Mesodermal cell (in vitro differentiated cells): ENCODE measurements at regions not wholly inside any gene's neighbourhood (a gene's known extent, or its start where the extent isn't known, plus 50 kb on each side); places are given as distances from the start of the nearest gene placed in this dataset.

Experiments used
- H3K27ac ChIP-seq: 2 replicates; pipeline ENCODE4 v1.7.0; 2013; ENCODE audit warnings: mild to moderate bottlenecking, low read depth, low read length, moderate library complexity; ENCODE audit not compliant: severe bottlenecking
- H3K36me3 ChIP-seq: 2 replicates; pipeline ENCODE4 v1.7.1; 2013; ENCODE audit warnings: mild to moderate bottlenecking, low read length, moderate library complexity; ENCODE audit not compliant: control insufficient read depth, insufficient read depth
- H3K4me1 ChIP-seq: one replicate; pipeline ENCODE4 v1.7.1; 2013; ENCODE audit warnings: mild to moderate bottlenecking, low read length; ENCODE audit not compliant: insufficient read depth, control insufficient read depth, poor library complexity, severe bottlenecking
- H3K4me3 ChIP-seq: 2 replicates; pipeline ENCODE4 v1.7.0; 2013; ENCODE audit warnings: low read length, control low read depth, mild to moderate bottlenecking; ENCODE audit not compliant: insufficient read depth, poor library complexity, severe bottlenecking; ENCODE audit errors: extremely low read depth
- H3K9me3 ChIP-seq: 2 replicates; pipeline ENCODE4 v1.7.1; 2013; ENCODE audit warnings: mild to moderate bottlenecking, low read length, moderate library complexity; ENCODE audit not compliant: control insufficient read depth
- WGBS, 2 experiments: methylation state at CpG; one replicate each; pipeline ENCODE4 v1.1.5; 2013; ENCODE audit warnings: missing lambda C conversion rate in 2 of 2; ENCODE audit not compliant: insufficient coverage in 2 of 2; 5-methylcytosine and 5-hydroxymethylcytosine counted together

DNA sequence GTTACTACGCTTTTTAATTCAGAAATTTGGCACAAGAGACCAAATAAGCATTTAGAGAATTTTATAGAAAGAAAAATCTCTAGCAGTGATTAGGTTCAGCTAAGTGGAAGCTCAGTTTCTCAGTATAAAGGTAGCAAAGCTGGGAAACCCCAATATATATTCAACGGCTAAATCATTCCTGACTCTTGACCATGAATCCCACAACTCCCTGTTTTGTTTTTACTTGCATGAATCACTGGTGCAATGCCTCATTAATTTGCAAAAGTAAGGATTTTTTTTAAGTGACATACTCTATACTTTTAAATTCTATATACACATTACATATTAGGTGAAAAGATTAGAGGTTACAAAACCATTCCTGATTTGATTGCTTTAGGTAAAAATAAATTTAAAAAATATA is 74.3 kb upstream of the PLEKHG7 start:
- Histone ChIP-seq H3K27ac (no peak overlapping the region), H3K36me3 (no peaks in the 10 kb centered on the region), H3K4me1 (peaks cover 12% of the 10 kb centered on the region), H3K4me3 (no peak overlapping the region), H3K9me3 (no peaks in the 10 kb centered on the region)
- WGBS, 2 experiments, result 100% methylated on average over 2 of the region's 2 CpGs; no CpG with 5 or more reads in 1 of the 2 experiments

- H3K4me1 ChIP-seq, result peaks cover 16% of the 10 kb centered on the region
- H3K36me3 ChIP-seq, result no peaks in the 10 kb centered on the region
- WGBS, 2 experiments, result 83 to 100% methylated on average over 1 of the region's 2 CpGs
- H3K4me3 ChIP-seq, result no peak overlapping the region
- no peaks in the 10 kb centered on the region for H3K9me3 ChIP-seq
- no peak overlapping the region for H3K27ac ChIP-seq
Measured at GRCh38 chr12:92627511-92627910, 75.3 kb upstream of the PLEKHG7 start.

GRCh38 chr12:92625639-92626310 is 77.0 kb upstream of the PLEKHG7 start:
- Histone ChIP-seq H3K27ac (no peak overlapping the region), H3K4me1 (peaks cover 16% of the 10 kb centered on the region), H3K9me3 (peaks cover 5% of the 10 kb centered on the region), H3K36me3 (no peaks in the 10 kb centered on the region), H3K4me3 (no peak overlapping the region)
- 80 to 100% methylated on average over 1 to 2 of the region's 3 CpGs for WGBS, 2 experiments

DNA sequence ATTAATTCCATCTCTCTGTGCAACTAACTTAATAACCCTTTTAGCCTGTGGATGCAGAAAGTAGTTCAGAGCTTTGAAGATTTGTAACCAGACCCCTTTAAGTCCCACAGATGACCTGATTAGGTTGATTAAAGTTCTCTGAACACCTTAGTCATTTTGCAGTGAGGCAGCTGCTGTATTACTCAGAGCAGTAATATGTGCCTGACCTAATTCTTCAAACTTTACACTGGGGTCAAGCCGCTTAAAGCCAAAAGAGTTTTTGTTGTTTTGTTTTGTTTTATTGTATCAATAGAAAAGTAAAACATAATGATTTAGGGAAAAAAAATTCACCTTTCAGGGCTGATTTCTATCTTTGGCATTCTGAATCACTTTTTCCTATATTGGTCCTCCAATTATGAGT is 78.6 kb upstream of the PLEKHG7 start:
- Histone ChIP-seq H3K9me3 (peaks cover 8% of the 10 kb centered on the region), H3K27ac (no peak overlapping the region), H3K4me1 (peaks cover 16% of the 10 kb centered on the region), H3K36me3 (no peaks in the 10 kb centered on the region), H3K4me3 (no peak overlapping the region)
- WGBS, 2 experiments, result no CpG with 5 or more reads among the region's 1 CpG

DNA sequence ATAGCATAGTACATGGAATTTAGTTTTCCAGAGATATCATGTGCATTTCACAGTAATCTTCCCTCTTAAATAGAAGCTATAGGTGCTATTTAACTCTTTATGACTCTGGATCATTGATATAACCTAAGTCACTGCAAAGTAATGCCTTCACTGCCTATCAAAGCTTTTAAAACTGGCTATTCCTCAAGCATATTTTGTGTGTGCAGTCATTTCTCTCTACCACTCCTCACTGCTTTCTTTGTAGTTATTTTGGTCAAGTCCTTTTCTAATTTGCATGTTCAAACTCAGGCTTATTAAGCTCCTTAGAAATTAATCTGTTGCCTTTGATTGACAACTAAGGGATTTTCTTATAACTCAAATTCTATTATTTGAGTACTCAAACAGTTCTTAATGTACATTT is 79.4 kb upstream of the PLEKHG7 start:
- Histone ChIP-seq H3K9me3 (peaks cover 8% of the 10 kb centered on the region), H3K4me3 (no peak overlapping the region), H3K36me3 (no peaks in the 10 kb centered on the region), H3K4me1 (peaks cover 16% of the 10 kb centered on the region), H3K27ac (no peak overlapping the region)

- H3K4me1 ChIP-seq, result peaks cover 16% of the 10 kb centered on the region
- 94% methylated on average over 2 of the region's 3 CpGs; no CpG with 5 or more reads in 1 of the 2 experiments for WGBS, 2 experiments
- H3K4me3 ChIP-seq, result no peak overlapping the region
- no peak overlapping the region for H3K27ac ChIP-seq
- H3K9me3 ChIP-seq, result peaks cover 8% of the 10 kb centered on the region
- H3K36me3 ChIP-seq, result no peaks in the 10 kb centered on the region
Measured at GRCh38 chr12:92621833-92622232, 81.0 kb upstream of the PLEKHG7 start.

DNA sequence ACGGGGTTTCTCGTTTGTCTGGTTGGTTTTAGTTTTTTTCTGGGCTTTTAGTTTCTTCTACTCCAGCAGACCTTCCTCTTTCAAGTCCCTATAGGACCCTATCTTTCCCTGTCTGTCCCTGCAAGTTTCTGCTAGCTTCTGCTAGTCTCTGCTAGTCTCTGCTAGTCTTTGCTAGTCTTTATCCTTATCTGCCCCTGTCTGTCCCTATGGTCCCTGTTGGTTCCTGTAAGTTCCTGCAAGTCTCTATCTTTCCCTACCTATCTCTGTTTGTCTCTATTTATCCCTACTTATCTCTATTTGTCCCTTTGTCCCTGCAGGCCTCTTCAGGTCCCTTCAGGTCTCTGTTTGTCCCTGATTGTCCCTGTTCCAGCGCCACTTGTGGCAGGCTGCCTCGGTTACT is 81.5 kb upstream of the PLEKHG7 start:
- WGBS, 2 experiments, result no CpG with 5 or more reads among the region's 4 CpGs
- H3K4me3 ChIP-seq, result no peak overlapping the region
- H3K9me3 ChIP-seq, result peaks cover 8% of the 10 kb centered on the region
- no peaks in the 10 kb centered on the region for H3K36me3 ChIP-seq
- peaks cover 16% of the 10 kb centered on the region for H3K4me1 ChIP-seq
- H3K27ac ChIP-seq, result no peak overlapping the region

DNA sequence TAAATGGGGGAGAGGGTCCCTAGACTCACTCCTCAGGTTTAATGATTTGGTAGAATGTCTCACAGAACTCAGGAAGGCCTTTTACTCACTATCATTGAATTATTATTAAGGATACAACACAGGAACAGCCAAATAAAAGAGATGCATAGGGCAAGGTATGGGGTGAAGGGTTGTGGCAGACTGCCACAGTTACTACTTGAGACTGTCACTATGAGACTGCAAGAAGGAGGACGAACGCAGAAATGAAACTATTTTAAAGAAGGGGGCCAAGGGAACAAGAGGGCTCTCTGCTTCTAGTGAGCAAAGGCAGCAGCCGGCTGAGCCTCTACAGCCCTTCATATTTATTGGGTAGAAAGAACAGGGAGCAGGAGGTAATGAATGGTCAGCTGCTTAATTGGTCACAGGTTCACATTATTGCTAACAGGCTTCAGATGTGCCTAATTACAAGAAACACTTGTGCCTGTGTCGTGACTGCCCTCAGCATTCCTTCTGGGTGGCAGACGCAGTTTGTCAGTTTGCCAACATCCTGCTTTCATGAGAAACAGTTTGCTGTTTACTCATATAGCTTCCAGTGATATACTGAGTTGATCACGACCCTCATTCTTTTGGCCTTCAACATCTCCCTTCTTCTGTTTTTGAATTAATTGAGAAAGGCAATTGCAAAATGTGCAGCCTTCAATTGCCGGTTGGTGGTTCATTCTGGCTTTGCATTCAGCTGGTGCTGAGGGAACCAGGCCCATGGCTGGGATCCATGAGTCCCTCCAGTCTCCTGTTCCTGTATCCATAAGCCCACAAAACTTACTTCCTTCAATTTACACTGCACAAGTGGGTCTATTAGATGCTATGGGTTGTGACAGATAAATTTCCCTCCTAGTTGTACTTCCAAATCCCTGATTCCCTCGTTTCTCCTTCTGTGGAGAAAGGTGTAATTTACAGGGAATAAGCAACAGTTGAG is 82.8 kb upstream of the PLEKHG7 start:
- 87 to 90% methylated on average over 4 to 7 of the region's 8 CpGs for WGBS, 2 experiments
- no peak overlapping the region for H3K4me3 ChIP-seq
- peaks cover 8% of the 10 kb centered on the region for H3K9me3 ChIP-seq
- H3K27ac ChIP-seq, result no peak overlapping the region
- H3K4me1 ChIP-seq, result peaks cover 15% of the 10 kb centered on the region
- no peaks in the 10 kb centered on the region for H3K36me3 ChIP-seq

DNA sequence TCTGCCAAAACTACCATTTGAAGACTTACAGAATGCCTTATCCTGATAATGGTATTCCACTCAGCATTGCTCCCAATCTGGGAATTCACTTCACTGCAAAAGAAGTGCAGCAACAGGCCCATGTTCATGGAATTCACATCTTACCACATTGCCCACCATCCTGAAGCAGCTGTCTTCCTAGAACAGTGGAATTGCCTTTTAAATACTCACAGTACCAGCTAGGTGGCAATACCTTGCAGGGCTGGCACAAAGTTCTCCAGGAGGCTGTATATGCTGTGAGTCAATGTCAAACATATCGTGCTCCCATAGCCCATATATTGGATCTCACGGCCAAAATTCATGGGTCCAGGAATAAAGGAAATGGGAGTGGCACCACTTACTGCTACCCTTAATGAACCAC is 83.8 kb upstream of the PLEKHG7 start:
- H3K4me1 ChIP-seq, result peaks cover 5% of the 10 kb centered on the region
- 89 to 94% methylated on average over 1 to 2 of the region's 2 CpGs for WGBS, 2 experiments
- H3K36me3 ChIP-seq, result no peaks in the 10 kb centered on the region
- H3K27ac ChIP-seq, result no peak overlapping the region
- peaks cover 8% of the 10 kb centered on the region for H3K9me3 ChIP-seq
- H3K4me3 ChIP-seq, result no peak overlapping the region

GRCh38 chr12:92615703-92616102 is 87.1 kb upstream of the PLEKHG7 start:
- WGBS, 2 experiments, result no CpG with 5 or more reads among the region's 2 CpGs
- Histone ChIP-seq H3K9me3 (peaks cover 3% of the 10 kb centered on the region), H3K4me1 (no peaks in the 10 kb centered on the region), H3K4me3 (no peak overlapping the region), H3K27ac (no peak overlapping the region), H3K36me3 (no peaks in the 10 kb centered on the region)

DNA sequence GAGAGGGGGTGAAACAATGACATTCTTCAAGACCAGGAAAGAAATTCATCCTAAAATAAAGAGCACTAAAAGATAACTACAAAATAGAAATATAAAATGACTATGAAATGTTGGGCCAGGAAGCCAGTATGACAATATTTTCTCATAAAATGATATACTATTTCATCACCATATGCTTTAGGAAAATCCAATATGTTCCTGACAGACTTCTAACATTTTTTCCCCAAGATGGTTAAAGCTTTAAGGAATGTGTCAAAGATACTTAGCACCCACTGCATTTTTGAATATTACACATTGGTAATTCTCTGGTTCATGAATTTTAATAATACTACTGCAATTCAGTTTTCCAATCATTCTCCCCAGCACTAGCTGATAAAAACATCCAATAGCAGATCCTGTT is 87.7 kb upstream of the PLEKHG7 start:
- Histone ChIP-seq H3K27ac (no peak overlapping the region), H3K36me3 (no peaks in the 10 kb centered on the region), H3K4me3 (no peak overlapping the region), H3K4me1 (no peaks in the 10 kb centered on the region), H3K9me3 (no peaks in the 10 kb centered on the region)
